Mucosa of rectum (tissue), 2 donors: ENCODE measurements at regions not wholly inside any gene's neighbourhood (a gene's known extent, or its start where the extent isn't known, plus 50 kb on each side); places are given as distances from the start of the nearest gene placed in this dataset.

Experiments used
- H3K27ac ChIP-seq, 2 donors: one replicate each; pipeline ENCODE4 v1.7.0; 2013; ENCODE audit warnings: inconsistent platforms in 2 of 2, low read depth in 2 of 2, low read length in 2 of 2
- H3K27me3 ChIP-seq, 2 donors: one replicate each; pipeline ENCODE4 v1.7.0; 2013; ENCODE audit warnings: low read length in 2 of 2; ENCODE audit not compliant: control insufficient read depth in 2 of 2, insufficient read depth in 2 of 2
- H3K36me3 ChIP-seq, 2 donors: one replicate each; pipeline ENCODE4 v1.7.0; 2013; ENCODE audit warnings: low read length in 2 of 2; ENCODE audit not compliant: control insufficient read depth in 2 of 2, insufficient read depth in 2 of 2
- H3K4me1 ChIP-seq, 2 donors: one replicate each; pipeline ENCODE4 v1.7.0; 2013; ENCODE audit warnings: low read length in 2 of 2, mild to moderate bottlenecking in 1 of 2; ENCODE audit not compliant: control insufficient read depth in 2 of 2, insufficient read depth in 2 of 2
- H3K4me3 ChIP-seq, 2 donors: one replicate each; pipeline ENCODE4 v1.7.0; 2013; ENCODE audit warnings: low read length in 2 of 2
- H3K9ac ChIP-seq, 2 donors: one replicate each; pipeline ENCODE4 v1.7.0; 2013; ENCODE audit warnings: low read length in 2 of 2, low read depth in 1 of 2, mild to moderate bottlenecking in 1 of 2
- H3K9me3 ChIP-seq, 2 donors: one replicate each; pipeline ENCODE4 v1.7.0; 2013; ENCODE audit warnings: low read length in 2 of 2; ENCODE audit not compliant: control insufficient read depth in 2 of 2
- donor health status: healthy.
- donor health status: Normal muscosa, but diverticular disease.

DNA sequence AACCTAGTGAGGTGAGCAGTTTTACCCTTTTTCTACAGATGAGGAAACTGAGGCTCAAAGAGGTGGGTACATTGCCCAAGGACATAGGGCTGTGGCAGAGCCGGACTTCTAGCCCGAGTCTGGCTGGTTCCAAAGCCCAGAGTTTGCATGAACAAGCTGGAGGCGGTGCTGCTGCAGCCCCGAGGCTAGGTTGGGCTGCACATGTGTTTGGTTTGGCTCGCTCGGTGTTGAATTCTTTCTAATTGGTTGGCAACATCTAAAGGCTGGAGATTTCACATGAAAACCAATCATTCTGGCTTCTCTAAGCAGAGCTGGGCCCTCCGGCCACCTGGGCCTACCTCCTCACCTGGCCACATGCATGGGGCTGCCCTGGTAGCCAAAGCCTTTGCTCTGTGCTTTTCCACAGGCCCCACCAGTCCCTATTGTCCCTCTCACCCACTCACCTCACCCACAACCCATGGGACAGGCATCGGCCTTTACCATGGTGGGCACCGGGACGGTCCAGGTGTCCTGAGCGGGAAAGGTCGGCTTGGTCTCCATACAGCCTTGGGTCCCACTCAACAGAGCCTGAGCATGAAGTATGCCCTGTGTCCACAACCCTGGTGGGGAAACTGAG lies 262.3 kb downstream of the NSG2 start:
- Histone ChIP-seq H3K36me3 (no peaks in the 10 kb centered on the region), H3K27me3 (peaks cover 1 to 6% of the 10 kb centered on the region in 2 donors), H3K4me3 (no peak overlapping the region), H3K9ac (no peak overlapping the region), H3K27ac (no peak overlapping the region), H3K4me1 (no peaks in the 10 kb centered on the region), H3K9me3 (no peaks in the 10 kb centered on the region)

DNA sequence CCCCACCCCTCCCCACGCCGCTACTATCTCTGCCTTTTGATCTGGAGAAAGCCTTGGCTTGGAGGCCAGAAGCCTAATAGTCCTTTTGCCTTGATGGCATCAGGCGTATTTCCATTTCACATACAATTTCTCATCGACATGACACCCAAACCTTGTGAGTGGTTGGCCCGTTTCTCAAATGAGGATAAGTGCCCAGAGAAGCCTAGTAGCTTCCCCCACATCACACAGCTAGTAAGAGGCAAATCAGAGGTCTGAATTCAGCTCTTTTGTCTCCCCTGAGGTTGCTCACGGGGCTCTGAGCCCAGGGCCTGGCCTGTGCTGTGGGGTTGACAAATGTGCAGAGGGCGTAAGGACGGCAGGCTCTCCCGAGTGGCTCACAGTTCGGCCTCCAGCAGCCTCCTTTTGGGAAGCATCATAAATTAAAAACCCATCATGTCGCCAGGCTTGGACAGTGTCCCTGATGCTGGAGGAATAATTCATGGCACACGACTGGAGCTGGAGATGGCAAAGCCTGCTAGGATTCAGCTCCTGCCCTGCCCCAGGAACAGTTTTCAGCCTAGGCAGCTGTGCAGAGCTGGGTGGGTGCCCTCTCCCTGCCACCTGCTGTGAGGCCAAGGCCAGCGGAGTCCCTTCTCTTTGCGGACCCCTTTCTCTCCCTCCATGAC lies 263.8 kb downstream of the NSG2 start:
- no peak overlapping the region for H3K27ac ChIP-seq
- H3K9me3 ChIP-seq: no peaks in the 10 kb centered on the region

DNA sequence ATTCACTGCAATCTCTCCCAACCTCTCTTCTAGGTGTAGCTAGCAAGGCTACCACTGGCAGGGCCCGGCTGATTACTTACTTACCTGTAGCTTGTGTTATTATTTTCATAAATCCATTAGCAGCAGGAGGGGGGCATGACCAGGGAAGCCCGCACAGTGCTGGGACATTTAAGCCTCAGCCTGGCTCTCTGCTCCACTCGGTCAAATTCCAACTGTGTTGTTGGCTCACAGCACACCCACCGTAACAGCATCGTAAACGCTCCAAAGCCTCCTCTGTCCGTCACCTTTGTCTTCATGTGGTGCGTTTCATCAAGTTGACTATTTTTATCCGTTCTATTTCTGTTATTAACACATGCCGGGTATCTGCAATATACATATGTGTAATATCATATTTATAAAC lies 264.7 kb downstream of the NSG2 start:
- Histone ChIP-seq H3K4me3 (no peak overlapping the region), H3K36me3 (no peaks in the 10 kb centered on the region), H3K9ac (no peak overlapping the region), H3K27ac (no peak overlapping the region), H3K9me3 (no peaks in the 10 kb centered on the region), H3K27me3 (peaks cover 8 to 9% of the 10 kb centered on the region in 2 donors), H3K4me1 (no peaks in the 10 kb centered on the region)

More for the DNA sequence above, 263.8 kb downstream of the NSG2 start:
- no peak overlapping the region for H3K9ac ChIP-seq
- H3K27me3 ChIP-seq: peaks cover 8 to 9% of the 10 kb centered on the region in 2 donors
- no peak overlapping the region for H3K4me3 ChIP-seq
- no peaks in the 10 kb centered on the region for H3K4me1 ChIP-seq
- no peaks in the 10 kb centered on the region for H3K36me3 ChIP-seq

DNA sequence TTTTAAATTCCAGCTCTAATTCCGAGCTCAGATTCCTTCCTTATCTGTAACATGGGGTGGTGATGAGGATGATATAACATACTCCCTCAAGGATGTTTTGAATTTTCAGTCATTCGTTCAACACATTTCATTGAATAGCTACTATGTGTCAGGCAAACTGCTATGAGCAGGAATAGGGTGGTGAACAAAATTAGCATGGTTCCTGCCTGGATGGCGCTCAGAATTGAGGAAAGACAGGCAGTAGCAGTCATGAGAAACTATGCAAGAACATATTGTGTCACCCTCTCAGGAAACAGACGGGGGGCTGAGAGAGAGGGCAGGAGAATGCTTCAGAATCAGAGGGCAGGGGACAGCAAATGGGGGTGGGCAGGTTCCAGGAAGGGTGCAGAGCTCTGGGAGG lies 265.2 kb downstream of the NSG2 start:
- H3K36me3 ChIP-seq: no peaks in the 10 kb centered on the region
- no peak overlapping the region for H3K4me3 ChIP-seq
- no peak overlapping the region for H3K9ac ChIP-seq
- H3K27me3 ChIP-seq: peaks cover 8 to 9% of the 10 kb centered on the region in 2 donors
- H3K4me1 ChIP-seq: no peaks in the 10 kb centered on the region
- no peak overlapping the region for H3K27ac ChIP-seq
- no peaks in the 10 kb centered on the region for H3K9me3 ChIP-seq

DNA sequence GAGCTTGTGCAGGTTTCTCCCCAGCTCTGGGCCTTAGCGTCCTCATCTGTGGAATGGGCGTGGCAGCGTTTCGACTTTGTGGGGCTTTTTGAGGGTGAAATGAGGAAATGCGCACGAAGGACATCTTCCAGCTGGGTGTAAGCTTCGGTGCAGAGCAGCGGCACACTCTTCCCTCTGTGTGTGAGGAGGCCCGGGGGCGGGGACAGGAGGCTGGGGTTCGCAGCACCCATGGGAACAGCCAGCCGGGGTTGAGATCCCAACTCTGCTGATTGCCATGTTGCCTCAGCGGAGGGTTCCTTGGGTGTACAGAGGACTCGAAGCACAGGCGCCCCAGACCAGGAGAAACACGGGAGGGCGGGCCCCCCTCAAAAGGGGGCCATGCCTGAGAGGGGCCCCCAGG lies 265.6 kb downstream of the NSG2 start:
- Histone ChIP-seq H3K27me3 (peaks cover 8 to 9% of the 10 kb centered on the region in 2 donors), H3K4me3 (no peak overlapping the region), H3K36me3 (no peaks in the 10 kb centered on the region), H3K9ac (no peak overlapping the region), H3K9me3 (no peaks in the 10 kb centered on the region), H3K4me1 (no peaks in the 10 kb centered on the region), H3K27ac (no peak overlapping the region)

DNA sequence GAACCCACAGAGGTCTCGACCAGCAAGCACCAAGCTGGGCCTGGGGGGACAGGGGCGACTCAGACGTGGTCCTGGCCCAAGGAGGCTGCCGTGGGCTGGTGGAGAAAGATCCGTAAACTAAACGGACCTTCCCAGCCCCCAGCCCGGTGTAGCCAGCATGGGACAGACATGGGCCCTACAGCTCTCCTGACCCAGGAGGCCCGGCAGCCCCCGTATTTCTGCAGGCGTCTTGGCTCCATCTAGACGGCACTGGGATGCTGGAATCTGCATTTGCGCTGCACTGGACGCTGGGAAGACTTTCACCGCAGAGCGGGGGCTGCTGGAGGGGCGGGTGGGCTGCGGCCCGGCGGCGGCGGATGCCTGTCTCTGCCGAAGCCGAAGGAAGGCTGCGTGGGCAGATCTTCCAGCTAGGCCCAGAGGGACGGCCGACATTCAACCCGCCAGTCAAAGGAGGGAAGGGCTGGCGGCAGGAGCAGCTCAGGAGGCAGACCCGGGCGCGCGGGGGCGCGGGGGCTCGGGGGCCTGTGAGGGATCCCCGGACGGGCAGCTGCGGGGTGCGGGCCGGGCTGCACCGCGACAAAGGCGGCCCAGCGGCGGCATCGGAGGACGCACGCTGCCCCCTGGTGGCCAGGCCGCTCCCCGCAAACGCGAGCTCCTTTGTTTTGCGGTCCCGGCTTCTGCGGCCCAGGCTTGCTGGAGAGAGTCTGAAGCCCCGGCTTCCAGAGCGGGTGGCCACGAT lies 266.2 kb downstream of the NSG2 start:
- no peaks in the 10 kb centered on the region for H3K4me1 ChIP-seq
- H3K9ac ChIP-seq: no peak overlapping the region
- no peaks in the 10 kb centered on the region for H3K9me3 ChIP-seq
- H3K27me3 ChIP-seq: peaks cover 8 to 9% of the 10 kb centered on the region in 2 donors
- H3K4me3 ChIP-seq: no peak overlapping the region
- no peaks in the 10 kb centered on the region for H3K36me3 ChIP-seq
- H3K27ac ChIP-seq: no peak overlapping the region

DNA sequence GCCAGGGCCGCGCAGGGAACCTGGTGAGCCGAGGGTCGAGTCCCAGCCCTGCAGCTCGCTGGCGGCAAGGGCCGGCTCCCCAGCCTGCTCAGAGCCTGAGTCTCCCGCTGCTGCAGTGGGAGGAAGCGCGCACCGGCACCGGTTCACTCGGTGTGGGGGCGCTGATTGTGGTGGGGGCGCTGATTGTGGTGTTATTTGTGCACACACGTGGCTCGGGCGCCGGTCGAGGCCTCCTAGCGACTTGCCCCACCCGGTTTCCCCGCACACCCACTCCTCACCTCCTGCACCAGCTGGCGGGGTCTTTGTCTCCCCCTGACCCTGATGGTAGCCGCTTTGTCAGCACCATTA lies 266.7 kb downstream of the NSG2 start:
- Histone ChIP-seq H3K36me3 (no peaks in the 10 kb centered on the region), H3K9ac (no peak overlapping the region), H3K4me3 (no peak overlapping the region), H3K27me3 (peaks cover 8 to 9% of the 10 kb centered on the region in 2 donors), H3K27ac (no peak overlapping the region), H3K4me1 (no peaks in the 10 kb centered on the region), H3K9me3 (no peaks in the 10 kb centered on the region)

DNA sequence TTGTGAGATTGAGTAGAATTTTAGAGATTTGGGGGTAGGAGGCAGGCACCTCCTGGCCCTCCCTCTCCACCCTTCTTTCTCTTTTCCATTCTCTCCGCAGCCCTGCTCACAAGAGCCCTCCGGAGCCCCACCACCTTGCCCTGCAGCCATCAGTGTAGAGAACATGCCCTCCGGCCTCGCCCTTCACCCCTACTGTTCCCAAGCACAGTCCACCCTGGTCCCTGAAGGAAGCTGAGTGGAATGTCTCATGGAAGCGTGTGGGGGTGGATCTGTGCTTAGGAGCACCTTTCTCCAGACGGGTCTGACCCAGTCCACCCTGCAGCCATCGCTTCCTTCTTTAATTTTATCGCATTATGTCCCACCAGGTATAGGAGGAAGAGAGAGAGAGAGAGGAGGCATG lies 267.1 kb downstream of the NSG2 start:
- no peaks in the 10 kb centered on the region for H3K4me1 ChIP-seq
- no peak overlapping the region for H3K9ac ChIP-seq
- H3K27me3 ChIP-seq: peaks cover 8 to 9% of the 10 kb centered on the region in 2 donors
- no peaks in the 10 kb centered on the region for H3K9me3 ChIP-seq
- no peak overlapping the region for H3K27ac ChIP-seq
- no peak overlapping the region for H3K4me3 ChIP-seq
- no peaks in the 10 kb centered on the region for H3K36me3 ChIP-seq

DNA sequence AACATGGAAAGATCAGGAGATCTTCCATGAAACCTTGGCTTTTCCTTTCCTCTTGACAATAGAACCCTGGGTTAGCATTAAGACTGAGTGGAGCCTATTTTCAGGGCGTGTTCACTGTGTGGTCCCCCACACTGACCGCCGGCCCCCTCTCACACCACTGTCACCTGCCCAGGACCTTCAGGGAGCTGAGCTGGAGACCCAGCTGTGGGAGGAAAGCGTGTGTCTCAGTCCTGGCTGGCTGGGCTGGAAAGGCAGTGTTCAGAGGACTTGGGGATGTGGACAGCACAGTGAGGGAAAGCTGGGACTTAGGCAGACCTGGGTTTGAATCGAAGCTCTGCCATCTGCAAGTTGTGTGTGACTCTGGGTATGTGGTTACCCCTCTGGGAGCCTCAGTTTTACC lies 268.1 kb downstream of the NSG2 start:
- no peak overlapping the region for H3K9ac ChIP-seq
- no peaks in the 10 kb centered on the region for H3K9me3 ChIP-seq
- H3K4me3 ChIP-seq: no peak overlapping the region
- no peaks in the 10 kb centered on the region for H3K36me3 ChIP-seq
- H3K27ac ChIP-seq: no peak overlapping the region
- H3K4me1 ChIP-seq: no peaks in the 10 kb centered on the region
- H3K27me3 ChIP-seq: peaks cover 8 to 9% of the 10 kb centered on the region in 2 donors

DNA sequence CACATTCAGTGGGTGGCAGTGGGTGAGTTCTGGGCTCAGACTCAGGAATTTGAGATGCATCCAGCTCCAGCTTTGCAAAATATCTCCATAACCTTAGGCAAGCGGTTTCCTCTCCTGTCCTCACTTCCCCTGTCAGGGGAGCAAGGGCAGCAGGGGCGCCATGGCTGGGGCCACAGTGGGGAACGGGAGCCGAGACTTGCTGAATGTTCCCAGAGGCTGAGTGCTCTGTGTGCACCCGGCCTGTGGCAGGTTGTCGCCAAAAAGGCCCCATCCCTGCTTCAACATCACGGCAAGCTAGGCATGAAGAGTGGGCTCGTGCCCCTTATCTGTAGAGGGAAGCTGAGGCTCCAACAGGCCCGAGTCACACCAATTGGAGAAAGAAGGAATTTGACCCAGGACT lies 268.8 kb downstream of the NSG2 start:
- Histone ChIP-seq H3K9ac (no peak overlapping the region), H3K4me1 (no peaks in the 10 kb centered on the region), H3K4me3 (no peak overlapping the region), H3K27ac (no peak overlapping the region), H3K9me3 (no peaks in the 10 kb centered on the region), H3K27me3 (peaks cover 8 to 9% of the 10 kb centered on the region in 2 donors), H3K36me3 (no peaks in the 10 kb centered on the region)
